GM12892 (cell line): ENCODE measurements at regions not wholly inside any gene's neighbourhood (a gene's known extent, or its start where the extent isn't known, plus 50 kb on each side); places are given as distances from the start of the nearest gene placed in this dataset.

ENCODE experiments used
- POLR2A ChIP-seq: IDR thresholded peaks from 2 replicates; pipeline ENCODE4 v1.6.1; 2011; ENCODE audit warnings: low read depth, low read length, control low read depth
- POLR2AphosphoS5 ChIP-seq: IDR thresholded peaks from 2 replicates; pipeline ENCODE4 v1.6.1; 2011; ENCODE audit warnings: low read depth, low read length, control low read depth
- TAF1 ChIP-seq: IDR thresholded peaks from 2 replicates; pipeline ENCODE4 v1.6.1; 2011; ENCODE audit warnings: low read depth, mild to moderate bottlenecking, control low read depth, low read length, borderline replicate concordance

DNA sequence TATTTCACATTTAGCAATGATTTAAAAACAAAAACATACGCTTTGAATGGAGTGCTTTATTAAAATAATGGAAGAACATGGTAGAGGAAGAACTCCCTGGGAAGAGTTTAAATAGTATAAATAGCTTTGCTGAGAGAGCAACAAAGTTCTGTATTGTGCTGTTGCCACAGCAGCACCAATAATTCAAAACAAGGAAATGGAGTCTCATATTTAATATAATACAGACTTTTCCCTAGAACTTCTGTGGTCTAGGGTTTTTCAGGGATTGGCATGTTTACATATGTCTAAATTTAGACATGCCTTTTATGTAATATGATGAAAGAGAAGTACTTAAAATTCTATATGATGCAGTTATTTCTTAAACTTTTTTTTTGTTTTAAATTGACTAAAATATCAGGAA is 217.2 kb upstream of the HDAC9 start:
- TF ChIP-seq POLR2AphosphoS5 (no peak), POLR2A (no peak), TAF1 (no peak)
